Spleen (tissue), 7 donors: ENCODE measurements at regions not wholly inside any gene's neighbourhood (a gene's known extent, or its start where the extent isn't known, plus 50 kb on each side); places are given as distances from the start of the nearest gene placed in this dataset.

Source experiments
- POLR2AphosphoS5 ChIP-seq, 3 donors: sonication (generic); formaldehyde crosslinking; IDR thresholded peaks; one replicate each; pipeline ENCODE4 v1.5.1; 2017; ENCODE audit warnings: antibody characterized with exemption in 3 of 3
- TF ChIP-seq, protein P1 (sequence below), 11 experiments: fragments of 200-600 bp in 7 of 11; fragments of 450-650 bp in 4 of 11; sonication (generic) in 4 of 11; IDR thresholded peaks in 8 of 11; conservative IDR thresholded peaks in 3 of 11; 1 replicate in 7 of 11; 2 replicates in 4 of 11; pipeline versions ENCODE4 v1.4.0 to v1.8.0; 2016 to 2021; ENCODE audit warnings: antibody characterized with exemption in 11 of 11, inconsistent platforms in 4 of 11, mild to moderate bottlenecking in 1 of 11
- donor health status: DM: no; HTN: no; CAD: no; lungs with moderate emphysema.
- donor health status: DM: no; HTN: no; CAD: no.
- donor health status: DM: no; HTN: no; CAD: no.

DNA sequence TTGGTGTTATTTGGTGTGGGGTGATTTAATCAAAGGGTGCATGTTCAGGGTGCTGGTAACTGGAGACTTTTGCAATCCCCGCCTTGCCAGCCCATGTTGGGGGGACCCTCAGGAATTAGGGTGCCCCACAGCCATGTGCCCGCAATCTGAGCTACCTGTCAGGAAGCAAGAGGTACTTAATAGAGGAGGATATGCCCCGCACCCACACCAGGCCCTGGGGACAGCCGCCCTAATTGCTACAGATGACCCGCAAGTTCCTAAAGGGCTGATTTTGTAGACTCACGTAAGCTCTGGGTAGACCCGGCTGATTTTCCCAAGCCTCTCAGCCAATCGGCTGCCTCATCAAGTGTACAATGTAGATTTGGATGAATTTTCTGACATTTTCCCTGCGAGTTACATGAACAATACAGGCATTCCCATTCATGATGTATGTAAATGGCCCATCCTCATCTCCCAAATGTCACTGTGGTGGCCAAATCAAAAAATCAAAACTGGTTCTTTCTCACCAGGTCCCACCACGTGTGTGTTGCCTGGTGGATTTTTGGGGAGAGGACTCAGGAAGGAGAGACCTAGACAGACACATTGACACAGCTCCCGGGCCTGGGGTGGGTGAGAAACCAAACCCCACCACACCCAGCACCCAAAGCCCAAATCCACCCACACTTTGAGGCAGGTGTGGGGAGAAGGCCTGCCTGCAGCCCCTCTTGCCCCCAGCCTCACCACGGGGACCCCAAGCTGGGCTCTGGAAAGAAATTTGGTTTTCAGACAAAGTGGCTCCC lies 119.2 kb upstream of the SPACA7 start:
- TF ChIP-seq, protein P1, sequence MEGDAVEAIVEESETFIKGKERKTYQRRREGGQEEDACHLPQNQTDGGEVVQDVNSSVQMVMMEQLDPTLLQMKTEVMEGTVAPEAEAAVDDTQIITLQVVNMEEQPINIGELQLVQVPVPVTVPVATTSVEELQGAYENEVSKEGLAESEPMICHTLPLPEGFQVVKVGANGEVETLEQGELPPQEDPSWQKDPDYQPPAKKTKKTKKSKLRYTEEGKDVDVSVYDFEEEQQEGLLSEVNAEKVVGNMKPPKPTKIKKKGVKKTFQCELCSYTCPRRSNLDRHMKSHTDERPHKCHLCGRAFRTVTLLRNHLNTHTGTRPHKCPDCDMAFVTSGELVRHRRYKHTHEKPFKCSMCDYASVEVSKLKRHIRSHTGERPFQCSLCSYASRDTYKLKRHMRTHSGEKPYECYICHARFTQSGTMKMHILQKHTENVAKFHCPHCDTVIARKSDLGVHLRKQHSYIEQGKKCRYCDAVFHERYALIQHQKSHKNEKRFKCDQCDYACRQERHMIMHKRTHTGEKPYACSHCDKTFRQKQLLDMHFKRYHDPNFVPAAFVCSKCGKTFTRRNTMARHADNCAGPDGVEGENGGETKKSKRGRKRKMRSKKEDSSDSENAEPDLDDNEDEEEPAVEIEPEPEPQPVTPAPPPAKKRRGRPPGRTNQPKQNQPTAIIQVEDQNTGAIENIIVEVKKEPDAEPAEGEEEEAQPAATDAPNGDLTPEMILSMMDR (IDR thresholded peaks at IDR 0.05 in 8 of 11, conservative IDR thresholded peaks at IDR 0.05 in 3 of 11) = no peak
- no peak for TF ChIP-seq POLR2AphosphoS5 (IDR thresholded peaks at IDR 0.05)
